Non-pigmented ciliary epithelial cell (primary cell): ENCODE measurements at regions not wholly inside any gene's neighbourhood (a gene's known extent, or its start where the extent isn't known, plus 50 kb on each side); places are given as distances from the start of the nearest gene placed in this dataset.

Experiments
- DNase-seq: peaks from one replicate; pipeline ENCODE4 v3.0.0-alpha.2; 2010; ENCODE audit warnings: low read depth

- no peak for DNase-seq
Observed at GRCh38 chr13:63010072-63010658, 1594.5 kb upstream of the PCDH20 start.

GRCh38 chr13:63005625-63006024, 1590.0 kb upstream of the PCDH20 start:
- DNase-seq: no peak

DNA sequence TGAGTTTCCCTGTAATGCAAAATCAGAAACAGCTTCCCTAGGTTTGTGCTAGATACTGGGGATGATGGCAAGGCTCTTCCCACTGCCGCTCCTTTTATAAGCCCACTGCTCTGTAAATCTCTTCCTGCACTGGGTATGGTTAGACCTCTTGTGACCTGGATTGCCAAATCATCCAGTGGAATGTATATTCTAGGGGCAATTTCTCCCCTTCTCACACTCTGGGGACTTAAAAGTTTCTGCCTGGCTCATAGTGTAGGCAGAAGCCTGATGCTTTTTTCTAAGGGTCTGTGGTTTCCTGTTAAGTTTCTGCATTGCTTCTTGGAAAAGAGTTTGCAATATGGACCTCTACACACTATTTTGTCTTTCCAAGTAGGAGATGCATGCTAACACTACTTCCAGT, 1582.0 kb upstream of the PCDH20 start:
- no peak for DNase-seq

GRCh38 chr13:62997038-62997599, 1581.5 kb upstream of the PCDH20 start:
- no peak for DNase-seq

GRCh38 chr13:62973804-62974203, 1558.2 kb upstream of the PCDH20 start:
- no peak for DNase-seq

- DNase-seq: no peak
Observed at GRCh38 chr13:62964522-62964921, 1548.9 kb upstream of the PCDH20 start.

DNA sequence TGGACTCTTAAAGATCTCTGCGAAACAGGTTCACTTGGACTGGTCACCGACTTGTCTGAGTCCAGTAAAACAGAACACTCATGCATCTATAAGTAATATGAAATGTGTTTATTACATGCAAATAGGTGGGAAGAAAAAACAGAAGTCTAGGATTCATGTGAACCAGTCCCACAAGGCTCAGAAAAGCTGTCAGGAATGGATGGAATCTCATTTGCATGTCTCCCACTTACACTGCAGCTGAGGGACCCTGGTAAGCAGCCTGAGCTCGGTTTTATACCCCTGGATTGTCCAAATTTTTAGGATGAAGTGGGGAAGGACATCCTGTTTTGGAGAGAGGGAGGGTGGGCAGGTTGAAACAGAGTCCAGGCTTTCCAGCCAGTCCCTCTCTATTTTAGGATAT, 1545.1 kb upstream of the PCDH20 start:
- no peak for DNase-seq

- DNase-seq: no peak
Observed at GRCh38 chr13:62933809-62934208, 1518.2 kb upstream of the PCDH20 start.

- DNase-seq: no peak
Observed at GRCh38 chr13:62932256-62932883, 1516.7 kb upstream of the PCDH20 start.

- no peak for DNase-seq
Observed at GRCh38 chr13:62931853-62932252, 1516.2 kb upstream of the PCDH20 start.

GRCh38 chr13:62924395-62924794, 1508.7 kb upstream of the PCDH20 start:
- no peak for DNase-seq

DNA sequence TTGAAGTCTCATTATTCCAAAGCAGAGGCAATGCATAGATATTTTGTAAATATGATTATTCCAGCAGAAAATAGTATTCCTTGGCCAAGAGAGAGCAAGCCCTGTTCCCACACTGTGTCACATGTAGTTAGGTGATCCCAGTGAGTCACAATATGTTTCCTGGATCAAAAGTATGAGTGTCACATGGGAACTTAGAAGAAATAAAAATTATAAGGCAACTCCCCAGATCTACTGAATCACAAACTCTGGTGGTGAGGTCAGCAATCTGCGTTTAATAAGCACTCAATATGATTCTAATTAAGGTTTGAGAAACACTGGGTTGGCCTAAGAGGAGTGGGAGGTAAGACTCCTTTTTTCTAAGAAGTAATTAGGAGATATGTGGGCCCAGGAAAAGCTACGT, 1504.5 kb upstream of the PCDH20 start:
- no peak for DNase-seq

DNA sequence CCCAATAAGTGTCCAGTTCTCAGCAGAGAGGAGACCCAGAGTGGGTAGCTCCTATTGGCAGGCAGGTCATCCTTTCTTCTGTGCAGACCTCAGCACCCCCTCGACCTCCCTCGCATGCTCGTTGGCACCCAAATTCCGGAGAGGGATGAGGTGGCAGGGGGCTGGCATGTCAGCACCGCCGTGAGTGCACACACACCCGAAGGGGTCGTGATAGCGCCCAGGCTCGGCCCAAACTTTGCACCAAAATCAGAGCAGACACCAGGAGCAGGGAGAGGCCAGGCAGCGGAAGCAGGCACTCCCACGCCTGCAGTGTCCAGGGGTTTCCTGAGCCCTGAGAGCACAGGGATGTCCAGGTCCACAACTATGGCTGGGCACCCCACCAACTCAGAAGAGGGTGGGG, 1503.8 kb upstream of the PCDH20 start:
- DNase-seq: no peak

DNA sequence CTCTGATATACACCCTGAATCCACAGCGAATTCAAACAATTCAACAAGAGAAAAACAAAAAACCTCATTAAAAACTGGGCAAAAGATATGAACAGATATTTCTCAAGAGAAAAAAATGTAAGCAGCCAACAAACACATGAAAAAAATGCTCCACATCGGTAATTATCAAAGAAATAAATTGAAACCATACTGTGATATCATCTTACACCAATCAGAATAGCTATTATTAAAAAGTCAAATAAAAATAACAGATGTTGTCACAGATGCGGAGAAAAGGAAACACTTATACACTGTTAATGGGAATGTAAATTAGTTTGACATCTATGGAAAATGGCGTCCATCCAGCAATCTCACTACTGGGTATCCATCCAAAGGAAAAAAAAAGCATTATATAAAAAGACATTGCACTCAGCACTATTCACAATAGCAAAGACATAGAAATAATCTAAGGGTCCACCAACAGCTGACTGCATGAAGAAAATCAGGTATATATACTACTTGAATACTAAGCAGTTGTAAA, 1495.0 kb upstream of the PCDH20 start:
- no peak for DNase-seq

DNA sequence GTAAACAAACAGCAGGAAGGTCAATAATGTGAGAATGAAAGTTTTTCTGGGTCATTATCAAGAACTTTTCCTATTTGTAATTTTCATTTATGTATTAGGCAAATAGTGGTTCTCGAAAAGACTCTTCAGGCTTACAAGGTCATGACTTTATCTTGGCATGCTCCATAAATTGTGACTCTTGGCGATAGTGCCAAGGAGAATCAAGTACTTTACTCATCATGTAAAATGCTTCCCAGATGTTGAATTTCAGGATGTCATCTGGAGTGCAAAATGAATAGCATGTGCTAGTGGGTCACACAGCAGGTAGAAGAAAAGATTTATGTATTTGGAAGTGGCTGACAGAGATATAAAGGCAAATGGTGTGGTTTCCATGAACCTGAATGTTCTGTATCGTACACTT, 1492.7 kb upstream of the PCDH20 start:
- no peak for DNase-seq

DNA sequence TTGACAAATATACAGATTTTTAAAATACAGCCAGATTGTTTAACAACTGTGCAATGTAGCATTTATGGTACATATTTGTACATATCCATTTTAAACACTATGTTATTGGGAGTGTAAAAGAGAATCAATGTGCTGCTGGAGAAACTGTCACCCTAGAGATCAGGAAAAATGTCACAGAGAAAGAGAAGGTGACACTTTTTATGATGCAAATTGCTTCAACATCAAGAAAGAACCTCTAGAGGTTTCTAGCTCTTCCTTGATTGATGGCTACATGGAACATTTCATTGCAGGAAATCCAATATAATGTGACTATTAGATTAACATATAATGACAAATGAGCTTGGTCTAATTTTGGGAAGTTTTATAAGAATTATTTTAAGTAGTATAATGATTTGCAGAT, 1491.2 kb upstream of the PCDH20 start:
- DNase-seq: no peak

GRCh38 chr13:62906469-62906868, 1490.8 kb upstream of the PCDH20 start:
- no peak for DNase-seq

DNA sequence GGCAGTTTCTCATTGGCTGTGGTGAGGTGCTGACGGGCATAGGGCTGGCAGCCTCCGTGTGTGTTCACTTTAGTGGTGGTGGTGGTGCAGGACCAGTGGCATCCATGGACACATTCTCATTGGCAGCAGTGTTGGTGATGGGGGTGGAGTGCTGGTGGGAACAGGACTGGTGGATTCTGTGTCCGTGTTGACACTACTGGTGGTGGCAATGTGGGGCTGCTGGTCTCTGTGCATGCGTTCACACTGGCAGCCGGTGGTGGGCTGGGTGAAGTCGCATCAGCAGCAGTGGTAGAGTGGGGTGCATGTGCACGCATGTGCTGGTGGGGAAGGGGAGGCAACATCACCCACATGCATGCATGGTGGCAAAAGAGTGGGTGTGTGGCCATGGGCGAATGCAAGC, 1471.4 kb upstream of the PCDH20 start:
- DNase-seq: no peak

GRCh38 chr13:62879071-62879470, 1463.4 kb upstream of the PCDH20 start:
- DNase-seq: peak; percentile 36

DNA sequence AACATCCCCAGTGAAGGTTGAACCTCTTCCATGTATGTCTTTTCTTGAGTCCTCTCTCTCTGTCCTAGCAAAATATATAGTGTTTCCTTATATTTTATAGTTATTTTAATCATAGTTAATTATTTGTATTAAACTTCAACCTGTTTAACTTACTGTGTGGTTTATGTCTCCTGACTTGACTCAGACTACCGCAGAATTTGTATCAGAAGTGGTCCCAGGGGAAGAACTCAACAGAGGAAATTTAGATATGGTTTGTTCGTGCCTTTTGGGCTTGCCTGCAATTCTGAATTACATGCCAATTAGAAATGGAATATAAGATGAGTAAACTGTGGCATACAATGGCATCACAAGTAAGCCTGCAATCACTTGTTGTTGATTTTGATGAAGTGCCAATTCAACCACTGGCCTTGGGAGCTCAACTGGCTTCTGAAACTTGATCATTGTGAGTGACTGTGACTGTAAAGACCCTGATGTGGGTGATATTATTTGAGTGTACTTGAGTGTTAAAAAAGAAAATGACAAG, 1459.5 kb upstream of the PCDH20 start:
- no peak for DNase-seq

- DNase-seq: no peak
Observed at GRCh38 chr13:62850331-62850730, 1434.7 kb upstream of the PCDH20 start.

- no peak for DNase-seq
Observed at GRCh38 chr13:62847520-62847919, 1431.9 kb upstream of the PCDH20 start.

- DNase-seq: no peak
Observed at GRCh38 chr13:62846302-62846701, 1430.7 kb upstream of the PCDH20 start.

GRCh38 chr13:62839338-62839737, 1423.7 kb upstream of the PCDH20 start:
- DNase-seq: no peak
